SK-N-SH treated with all-trans-retinoic acid at 6 μM for 48 hours (cell line): ENCODE measurements at regions not wholly inside any gene's neighbourhood (a gene's known extent, or its start where the extent isn't known, plus 50 kb on each side); places are given as distances from the start of the nearest gene placed in this dataset.

Experiments used
- ATAC-seq: fragments of 200-7000 bp; cut with Tn5 transposase; 3 replicates; pipeline ENCODE4 v1.9.1; 2020; ENCODE audit warnings: mild to moderate bottlenecking, moderate library complexity
- ARNTL ChIP-seq: fragments of 450-650 bp; formaldehyde crosslinking; IDR thresholded peaks from 2 replicates; pipeline ENCODE4 v1.5.0; 2020; ENCODE audit warnings: low read depth, mild to moderate bottlenecking, moderate library complexity, borderline replicate concordance
- BACH2 ChIP-seq: fragments of 250-450 bp; sonication (Bioruptor Pico); IDR thresholded peaks from 2 replicates; pipeline ENCODE4 v1.9.0; 2021; ENCODE audit warnings: mild to moderate bottlenecking, borderline replicate concordance
- CREB5 ChIP-seq: fragments of 250-450 bp; sonication (Bioruptor Pico); IDR thresholded peaks from 2 replicates; pipeline ENCODE4 v1.5.1; 2020; ENCODE audit warnings: low read depth, mild to moderate bottlenecking, moderate library complexity
- CSDC2 ChIP-seq: fragments of 250-450 bp; sonication (Bioruptor Pico); IDR thresholded peaks from 2 replicates; pipeline ENCODE4 v1.5.0; 2020; ENCODE audit warnings: mild to moderate bottlenecking, moderate library complexity
- CSRNP3 ChIP-seq: fragments of 250-450 bp; sonication (Bioruptor Pico); IDR thresholded peaks from 2 replicates; pipeline ENCODE4 v1.5.1; 2021; ENCODE audit warnings: mild to moderate bottlenecking, moderate library complexity
- ESRRG ChIP-seq: fragments of 250-450 bp; sonication (Bioruptor Pico); IDR thresholded peaks from 2 replicates; pipeline ENCODE4 v1.6.1; 2021; ENCODE audit warnings: mild to moderate bottlenecking
- GLIS3 ChIP-seq: fragments of 250-450 bp; sonication (Bioruptor Pico); IDR thresholded peaks from 2 replicates; pipeline ENCODE4 v1.5.0; 2020; ENCODE audit warnings: mild to moderate bottlenecking, moderate library complexity
- ISL1 ChIP-seq: fragments of 250-450 bp; sonication (Bioruptor Pico); IDR thresholded peaks from 2 replicates; pipeline ENCODE4 v2.1.2; 2022; ENCODE audit warnings: mild to moderate bottlenecking, moderate library complexity
- OSR1 ChIP-seq: fragments of 250-450 bp; sonication (Bioruptor Pico); IDR thresholded peaks from 2 replicates; pipeline ENCODE4 v1.8.0; 2022; ENCODE audit warnings: moderate library complexity, mild to moderate bottlenecking, inconsistent platforms
- PATZ1 ChIP-seq: fragments of 250-450 bp; sonication (Bioruptor Pico); IDR thresholded peaks from 2 replicates; pipeline ENCODE4 v1.8.0; 2020; ENCODE audit warnings: mild to moderate bottlenecking, moderate library complexity, borderline replicate concordance
- POU6F1 ChIP-seq: fragments of 250-450 bp; sonication (Bioruptor Pico); IDR thresholded peaks from 2 replicates; pipeline ENCODE4 v1.8.0; 2021; ENCODE audit warnings: low read depth, mild to moderate bottlenecking, moderate library complexity, borderline replicate concordance
- PPARA ChIP-seq: fragments of 250-450 bp; sonication (Bioruptor Pico); IDR thresholded peaks from 2 replicates; pipeline ENCODE4 v1.5.0; 2020; ENCODE audit warnings: mild to moderate bottlenecking, borderline replicate concordance
- RARB ChIP-seq: fragments of 250-450 bp; sonication (Bioruptor Pico); IDR thresholded peaks from 2 replicates; pipeline ENCODE4 v1.8.0; 2021; ENCODE audit warnings: mild to moderate bottlenecking, moderate library complexity
- TCF4 ChIP-seq: fragments of 250-450 bp; sonication (Bioruptor Pico); IDR thresholded peaks from 2 replicates; pipeline ENCODE4 v1.8.0; 2021; ENCODE audit warnings: mild to moderate bottlenecking, moderate library complexity, borderline replicate concordance
- TOX ChIP-seq: fragments of 250-450 bp; sonication (Bioruptor Pico); IDR thresholded peaks from 2 replicates; pipeline ENCODE4 v1.8.0; 2021; ENCODE audit warnings: mild to moderate bottlenecking, moderate library complexity, borderline replicate concordance
- TSHZ2 ChIP-seq: fragments of 250-450 bp; sonication (Bioruptor Pico); IDR thresholded peaks from 2 replicates; pipeline ENCODE4 v1.5.0; 2020; ENCODE audit warnings: mild to moderate bottlenecking, moderate library complexity
- ZC3H10 ChIP-seq: fragments of 250-450 bp; sonication (Bioruptor Pico); IDR thresholded peaks from 2 replicates; pipeline ENCODE4 v1.5.1; 2021; ENCODE audit warnings: mild to moderate bottlenecking, moderate library complexity
- ZFP30 ChIP-seq: fragments of 450-650 bp; formaldehyde crosslinking; IDR thresholded peaks from 2 replicates; pipeline ENCODE4 v1.5.0; 2022; ENCODE audit warnings: mild to moderate bottlenecking, moderate library complexity
- ZNF565 ChIP-seq: fragments of 450-650 bp; formaldehyde crosslinking; conservative IDR thresholded peaks from 2 replicates; pipeline ENCODE4 v1.5.0; 2020; ENCODE audit warnings: low read depth, mild to moderate bottlenecking, moderate library complexity
- ZNF70 ChIP-seq: fragments of 450-650 bp; formaldehyde crosslinking; IDR thresholded peaks from 2 replicates; pipeline ENCODE4 v1.5.0; 2020; ENCODE audit warnings: mild to moderate bottlenecking, moderate library complexity
- ZNF8 ChIP-seq: fragments of 450-650 bp; formaldehyde crosslinking; IDR thresholded peaks from 2 replicates; pipeline ENCODE4 v1.5.0; 2020; ENCODE audit warnings: mild to moderate bottlenecking, moderate library complexity

- no peak for TF ChIP-seq POU6F1
- TF ChIP-seq OSR1 (CRISPR knock-in tag), result no peak
- TF ChIP-seq BACH2 (CRISPR knock-in tag), result no peak
- TF ChIP-seq GLIS3, result no peak
Observed at GRCh38 chr17:62154909-62155308, 89.8 kb upstream of the MED13 start (continued).

GRCh38 chr17:62150471-62150870 lies 85.4 kb upstream of the MED13 start:
- no peak for TF ChIP-seq CSRNP3 (CRISPR knock-in tag)
- TF ChIP-seq TOX, result no peak
- TF ChIP-seq TCF4, result no peak
- no peak for TF ChIP-seq BACH2 (CRISPR knock-in tag)
- no peak for TF ChIP-seq ZFP30
- no peak for TF ChIP-seq PPARA
- TF ChIP-seq ZC3H10 (CRISPR knock-in tag), result no peak
- TF ChIP-seq OSR1 (CRISPR knock-in tag), result no peak
- no peak for TF ChIP-seq CSDC2
- TF ChIP-seq POU6F1, result no peak
- TF ChIP-seq ISL1 (CRISPR knock-in tag), result no peak
- no peak for TF ChIP-seq ZNF565
- TF ChIP-seq, all 23 proteins: peak for 0
- no peak for ATAC-seq

GRCh38 chr17:62149961-62150360 lies 84.9 kb upstream of the MED13 start:
- TF ChIP-seq POU6F1 (no peak), ARNTL (CRISPR knock-in tag) (no peak)
- no peak for ATAC-seq

- TF ChIP-seq ZFP30 (no peak), OSR1 (CRISPR knock-in tag) (no peak), BACH2 (CRISPR knock-in tag) (no peak), TOX (no peak), ZNF70 (CRISPR knock-in tag) (no peak), PATZ1 (CRISPR knock-in tag) (no peak), ZNF565 (no peak)
- no peak for ATAC-seq
Observed at GRCh38 chr17:62147284-62147683, 82.2 kb upstream of the MED13 start.

- no peak for TF ChIP-seq TOX
- TF ChIP-seq ZNF8 (CRISPR knock-in tag), result no peak
- TF ChIP-seq GLIS3, result no peak
- TF ChIP-seq ESRRG (CRISPR knock-in tag), result no peak
- no peak for TF ChIP-seq CREB5 (CRISPR knock-in tag)
- TF ChIP-seq RARB (CRISPR knock-in tag), result no peak
- no peak for TF ChIP-seq TSHZ2 (CRISPR knock-in tag)
- no peak for TF ChIP-seq PATZ1 (CRISPR knock-in tag)
- no peak for TF ChIP-seq ZNF565
- TF ChIP-seq, all 23 proteins: peak for 0
- ATAC-seq, result no peak
Observed at GRCh38 chr17:62140836-62141235, 75.8 kb upstream of the MED13 start.
